HTR-8/SVneo (cell line): ENCODE measurements at regions not wholly inside any gene's neighbourhood (a gene's known extent, or its start where the extent isn't known, plus 50 kb on each side); places are given as distances from the start of the nearest gene placed in this dataset.
"Not testable (repeated sequence)": the region's sequence is repeated elsewhere in the genome, so short reads cannot be mapped to it uniquely, and the experiment has no call there.

Experiments
- DNase-seq: peaks from one replicate; pipeline ENCODE4 v3.0.0; 2011; ENCODE audit warnings: low spot score, mixed read lengths; ENCODE audit not compliant: insufficient read length
- FAIRE-seq: peaks from 2 replicates; lab custom pipeline; 2011; peaks lifted over from hg19 to GRCh38; lab: Jason Lieb, UNC

DNA sequence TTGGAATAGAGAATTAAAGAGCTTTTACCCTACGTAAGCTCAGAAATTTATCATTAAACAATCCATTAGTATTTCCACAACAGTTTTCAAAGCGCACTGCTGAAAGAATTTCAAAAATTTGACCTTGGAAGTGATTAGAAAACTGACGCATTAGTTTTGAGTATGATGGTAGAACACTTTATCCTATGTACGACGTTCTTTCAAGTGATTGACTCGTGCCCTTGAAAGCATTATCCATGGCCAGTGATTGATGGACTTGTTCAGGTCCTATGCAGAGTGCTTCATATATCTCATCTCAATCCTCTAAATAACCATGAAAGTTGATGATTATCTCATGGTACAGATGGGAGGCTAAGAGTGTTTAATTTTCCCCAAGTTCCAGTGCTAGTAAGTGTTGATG lies 697.2 kb downstream of the USP25 start:
- no peak for DNase-seq

DNA sequence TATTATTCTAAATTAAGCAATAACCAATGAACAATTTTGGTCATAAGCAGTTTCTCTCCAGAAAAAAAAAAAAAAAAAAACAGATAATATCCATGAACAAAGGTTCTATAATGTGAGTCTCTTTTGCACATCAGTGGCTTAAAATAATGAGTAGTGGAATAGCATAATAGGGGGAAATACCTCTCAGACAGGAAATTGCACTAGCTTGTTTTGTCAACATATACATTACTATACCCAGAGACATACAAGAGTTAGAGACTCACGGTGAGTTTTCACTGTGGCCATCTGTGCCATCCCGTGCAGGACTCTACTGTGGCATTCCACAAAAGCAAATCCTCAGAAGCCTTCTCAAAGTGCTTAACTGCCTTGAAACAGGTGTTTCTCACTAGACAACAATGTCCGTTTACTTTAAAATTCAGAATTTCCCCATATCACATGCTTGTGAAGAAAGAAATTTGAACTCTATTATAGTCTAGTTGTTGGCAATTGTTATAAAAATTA lies 697.9 kb downstream of the USP25 start:
- no peak for DNase-seq
- no peak for FAIRE-seq

More for the DNA sequence above, 697.2 kb downstream of the USP25 start:
- FAIRE-seq, result no peak

DNA sequence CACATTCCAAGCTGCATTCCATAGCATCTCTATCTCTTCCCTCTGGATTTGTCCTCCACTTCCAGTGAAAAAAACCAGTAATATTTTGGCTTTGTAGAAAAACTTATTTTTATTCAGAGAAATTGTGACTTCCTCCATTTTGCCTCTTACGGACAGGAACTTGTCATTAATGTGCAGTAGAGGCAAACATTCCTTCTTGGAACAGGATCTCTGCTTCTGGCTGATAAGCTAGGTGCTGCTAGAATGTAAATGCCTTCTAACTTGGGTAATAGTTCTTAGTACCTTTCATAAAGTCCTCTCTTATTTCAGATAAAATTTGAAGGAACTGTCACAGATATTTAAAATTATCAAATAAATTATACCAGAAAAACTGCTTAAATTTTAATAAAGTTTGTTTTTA lies 707.8 kb downstream of the USP25 start:
- DNase-seq (no peak), FAIRE-seq (no peak)

DNA sequence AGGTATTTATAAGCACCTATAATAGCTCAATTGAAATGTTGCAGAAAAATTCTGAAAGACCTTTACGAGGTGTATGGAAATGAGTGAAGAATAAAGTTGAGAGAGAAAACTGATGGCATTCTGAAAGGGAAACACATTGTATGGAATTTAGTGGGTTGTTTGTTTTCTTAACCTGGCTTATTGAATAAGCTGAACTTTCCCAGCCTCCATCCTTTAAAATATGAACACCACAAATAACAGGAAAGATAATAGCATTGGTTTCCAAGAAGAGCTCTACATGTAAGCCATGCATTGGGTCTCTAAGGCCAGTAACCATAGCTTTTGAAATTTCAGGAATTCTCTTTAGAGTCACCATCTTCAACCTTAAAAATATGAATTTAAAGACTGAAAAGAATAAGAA lies 709.0 kb downstream of the USP25 start:
- DNase-seq (no peak), FAIRE-seq (no peak)

DNA sequence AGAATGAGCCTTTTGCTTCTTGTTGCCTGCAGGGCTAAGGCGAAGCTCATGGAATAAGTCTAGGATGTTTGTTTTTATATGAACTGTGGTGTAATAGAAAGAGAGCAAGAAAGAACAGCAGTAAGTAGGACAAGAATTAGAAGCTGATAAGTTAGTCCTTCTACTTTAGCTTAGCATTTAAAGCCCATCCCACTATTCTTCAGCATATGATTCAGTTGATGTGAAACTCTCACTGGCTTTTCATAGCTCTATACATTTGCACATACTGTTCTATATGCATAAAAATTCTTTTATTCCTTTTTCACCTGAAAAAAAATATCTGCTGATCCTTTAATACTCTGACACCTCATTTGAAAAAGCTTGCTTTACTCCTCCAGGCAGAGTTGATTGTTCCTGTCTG lies 712.0 kb downstream of the USP25 start:
- FAIRE-seq, result no peak
- DNase-seq, result no peak

DNA sequence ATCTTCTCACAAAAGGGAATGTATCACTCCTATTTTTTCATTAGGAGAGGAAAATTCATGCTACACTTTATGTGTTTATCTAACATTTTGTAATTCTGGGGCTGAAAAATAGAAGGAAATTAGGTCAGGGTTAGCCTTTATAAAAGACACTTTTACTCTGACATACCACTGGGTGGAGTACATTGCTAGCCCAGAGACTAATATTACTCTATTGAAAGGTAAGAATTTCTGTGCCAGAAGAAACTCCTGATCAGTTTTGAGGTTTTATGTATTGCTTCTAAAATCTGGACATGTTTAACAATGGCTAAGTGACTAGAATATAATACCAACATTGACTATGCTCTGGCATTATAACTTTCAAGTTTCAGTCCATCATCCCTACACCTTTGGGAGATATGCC lies 724.6 kb downstream of the USP25 start:
- DNase-seq (peak; percentile 2), FAIRE-seq (no peak)

DNA sequence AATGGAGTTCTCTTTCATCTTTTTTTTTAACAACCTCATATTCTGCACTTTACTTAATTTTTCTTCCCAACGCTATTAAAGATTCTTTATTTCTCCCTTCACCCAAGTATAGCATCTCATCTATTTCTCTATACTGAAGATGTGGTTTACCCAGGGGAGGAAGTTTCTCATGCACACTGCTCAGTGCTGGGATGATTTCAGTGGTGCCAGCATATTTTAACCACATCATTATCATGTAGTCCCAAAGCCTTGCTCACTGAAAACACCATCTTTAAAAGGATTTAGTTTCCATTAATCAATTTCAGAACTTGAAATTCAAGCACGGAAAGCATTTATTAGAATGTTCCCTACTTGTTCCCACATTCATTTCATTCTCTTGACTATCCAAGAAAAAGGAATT lies 725.7 kb downstream of the USP25 start:
- FAIRE-seq (no peak), DNase-seq (no peak)

DNA sequence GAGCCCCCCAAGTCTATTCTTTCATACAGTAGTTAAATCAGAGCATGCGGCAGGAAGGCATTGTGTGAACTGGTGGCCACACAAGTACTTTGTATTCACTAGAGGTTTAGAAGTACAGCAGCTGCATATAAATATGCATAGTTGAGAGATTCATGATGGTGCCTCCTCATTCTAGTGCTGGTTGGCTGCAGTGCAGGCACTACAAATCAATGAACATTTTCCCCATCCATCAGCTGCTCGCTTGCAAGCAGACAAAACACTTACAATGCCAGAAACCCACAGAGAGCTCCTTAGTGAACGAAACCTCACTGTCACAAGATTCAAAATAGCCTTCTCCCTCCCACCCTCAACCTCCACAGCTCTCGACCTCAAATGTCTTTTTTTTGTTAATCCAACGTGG lies 726.2 kb downstream of the USP25 start:
- DNase-seq (no peak), FAIRE-seq (no peak)

DNA sequence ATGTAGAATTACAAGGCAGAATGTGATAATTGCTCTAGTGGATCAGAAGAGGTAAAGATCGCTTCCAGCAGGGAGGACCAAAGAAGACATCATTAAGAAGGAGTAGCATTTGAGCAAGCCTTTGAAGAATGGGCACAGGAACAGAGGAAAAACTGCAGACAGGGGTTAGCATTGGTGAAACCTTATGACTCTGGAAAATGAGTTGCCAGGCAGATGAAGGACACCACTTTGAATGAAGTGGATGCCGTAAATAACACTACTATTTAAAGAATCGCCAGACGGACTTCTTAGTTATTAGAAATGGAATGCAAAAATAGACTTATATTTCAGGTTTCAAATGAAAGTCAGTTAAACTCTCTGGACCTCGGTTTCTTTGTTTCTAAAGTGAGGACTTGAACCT lies 727.7 kb downstream of the USP25 start:
- no peak for FAIRE-seq
- DNase-seq, result no peak

DNA sequence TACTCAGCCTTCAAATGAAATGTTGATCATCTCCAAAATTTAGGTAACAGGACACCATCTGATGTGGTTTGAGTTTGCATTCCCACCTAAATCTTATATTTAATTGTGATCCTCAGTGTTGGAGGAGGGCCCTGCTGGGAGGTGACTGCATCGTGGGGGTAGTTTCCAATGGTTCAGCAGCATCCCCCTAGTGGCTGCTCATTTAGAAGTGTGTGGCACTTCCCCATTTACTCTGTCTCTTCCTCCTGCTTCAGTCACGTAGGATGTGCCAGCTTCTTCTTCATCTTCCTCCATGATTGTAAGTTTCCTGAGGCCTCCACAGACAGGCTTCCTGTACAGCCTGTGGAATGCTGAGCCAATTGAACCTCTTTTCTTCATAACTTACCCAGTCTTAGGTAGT lies 731.2 kb downstream of the USP25 start:
- no peak for DNase-seq
- FAIRE-seq, result no peak

DNA sequence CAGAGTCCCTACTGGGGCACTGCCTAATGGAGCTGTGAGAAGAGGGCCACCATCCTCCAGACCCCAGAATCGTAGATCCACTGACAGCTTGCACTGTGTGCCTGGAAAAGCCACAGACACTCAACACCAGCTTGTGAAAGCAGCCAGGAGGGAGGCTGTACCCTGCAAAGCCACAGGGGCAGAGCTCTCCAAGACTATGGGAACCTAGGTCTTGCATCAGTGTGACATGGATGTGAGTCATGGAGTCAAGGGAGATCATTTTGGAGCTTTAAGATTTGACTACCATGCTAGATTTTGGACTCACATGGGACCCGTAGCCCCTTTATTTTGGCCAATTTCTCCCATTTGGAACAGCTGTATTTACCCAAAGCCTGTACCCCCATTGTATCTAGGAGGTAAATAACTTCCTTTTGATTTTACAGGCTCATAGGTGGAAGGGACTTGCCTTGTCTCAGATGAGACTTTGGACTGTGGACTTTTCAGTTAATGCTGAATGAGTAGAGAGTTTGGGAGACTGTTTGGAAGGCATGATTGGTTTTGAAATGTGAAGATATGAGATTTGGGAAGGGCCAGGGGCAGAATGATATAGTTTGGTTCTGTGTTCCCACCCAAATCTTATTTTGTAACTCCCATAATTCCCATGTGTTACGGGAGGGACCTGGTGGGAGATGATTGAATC lies 734.6 kb downstream of the USP25 start:
- not testable (repeated sequence) for FAIRE-seq, DNase-seq

DNA sequence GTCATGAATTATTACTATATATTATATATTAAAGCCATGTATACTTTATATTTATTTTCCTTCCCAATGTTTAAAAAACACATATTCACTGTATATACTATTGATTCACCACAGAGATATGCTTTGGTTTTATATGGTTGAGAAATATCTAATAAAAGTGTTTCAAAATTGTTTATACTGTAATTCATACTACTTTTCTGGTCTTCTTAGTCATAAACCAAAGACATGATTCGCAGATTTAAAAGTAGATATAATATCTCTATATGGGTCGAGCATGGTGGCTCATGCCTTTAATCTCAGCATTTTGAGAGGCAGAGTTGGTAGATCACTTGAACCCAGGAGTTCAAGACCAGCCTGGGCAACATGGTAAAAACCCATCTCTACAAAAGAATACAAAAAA lies 738.4 kb downstream of the USP25 start:
- FAIRE-seq, result no peak
- DNase-seq, result no peak

DNA sequence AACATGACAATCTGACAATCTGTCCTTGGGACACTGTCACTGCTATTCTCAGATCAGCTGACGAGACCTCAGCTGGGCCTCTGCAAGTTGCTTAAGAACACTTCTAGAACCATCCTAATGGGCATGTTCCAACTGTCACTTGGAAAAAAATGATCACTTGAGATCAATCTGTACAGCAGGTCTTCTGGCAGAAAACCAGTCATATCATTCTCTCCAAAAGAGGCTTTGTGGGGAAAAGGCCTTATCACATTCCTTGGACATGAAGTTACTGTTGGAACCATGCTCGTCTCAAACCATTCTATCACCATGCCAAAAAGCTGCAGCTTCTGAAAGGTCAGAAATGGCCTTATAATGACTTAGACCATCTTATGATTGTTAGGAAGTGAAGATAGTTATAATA lies 744.2 kb downstream of the USP25 start:
- no peak for DNase-seq
- no peak for FAIRE-seq

DNA sequence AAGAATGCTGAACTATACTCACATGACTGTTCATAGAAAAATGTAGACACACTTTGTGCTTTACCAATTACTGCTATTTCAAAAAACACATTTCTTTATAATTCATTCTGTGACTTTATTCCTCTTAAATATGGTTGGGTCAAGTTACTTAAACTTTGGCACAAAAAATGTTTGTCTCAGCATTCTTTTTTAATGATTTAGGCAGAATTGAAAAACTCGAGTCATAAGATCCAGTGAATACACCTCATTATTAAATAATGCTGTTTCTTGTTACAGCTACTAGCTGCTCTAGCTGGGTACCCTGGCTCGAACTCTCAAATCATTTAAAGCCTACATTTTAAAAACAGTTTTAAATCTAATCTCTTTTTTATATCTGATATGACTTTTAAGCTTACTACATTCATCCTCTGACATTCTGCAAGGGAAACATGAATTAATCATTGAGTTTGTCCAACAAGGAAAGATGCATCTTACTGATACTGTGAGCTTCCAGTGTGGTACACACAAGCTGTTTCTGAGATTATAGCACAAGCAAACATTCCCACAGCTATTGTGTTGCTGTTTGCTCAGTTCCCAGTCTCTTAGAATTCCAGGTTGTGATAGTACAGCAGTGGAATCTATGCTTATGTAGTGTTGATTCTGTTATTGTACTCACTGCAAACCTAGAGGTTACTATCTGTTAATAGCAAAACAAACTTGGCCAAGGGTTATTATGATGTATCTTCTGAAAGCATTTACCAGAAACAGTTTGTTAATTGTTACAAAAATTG lies 746.5 kb downstream of the USP25 start:
- DNase-seq (no peak), FAIRE-seq (no peak)

DNA sequence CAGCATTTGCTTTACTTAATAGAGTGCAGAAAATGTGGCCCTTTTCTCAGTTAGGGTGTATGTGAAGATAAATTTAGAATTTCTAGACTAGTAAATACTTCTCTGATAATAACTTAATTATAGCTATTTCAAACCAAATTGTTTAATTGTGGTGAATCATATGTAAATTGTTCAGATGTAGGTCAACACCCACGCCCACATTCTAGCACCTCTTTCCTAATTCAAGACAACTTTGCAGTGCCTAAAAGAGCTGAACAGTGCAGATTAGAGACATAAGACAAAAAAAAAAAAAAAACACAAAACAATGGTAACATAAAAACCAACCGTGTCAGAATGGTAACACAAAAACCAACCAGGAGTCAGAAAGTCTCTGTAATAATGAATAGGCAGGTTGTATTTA lies 758.3 kb downstream of the USP25 start:
- DNase-seq (no peak), FAIRE-seq (no peak)

DNA sequence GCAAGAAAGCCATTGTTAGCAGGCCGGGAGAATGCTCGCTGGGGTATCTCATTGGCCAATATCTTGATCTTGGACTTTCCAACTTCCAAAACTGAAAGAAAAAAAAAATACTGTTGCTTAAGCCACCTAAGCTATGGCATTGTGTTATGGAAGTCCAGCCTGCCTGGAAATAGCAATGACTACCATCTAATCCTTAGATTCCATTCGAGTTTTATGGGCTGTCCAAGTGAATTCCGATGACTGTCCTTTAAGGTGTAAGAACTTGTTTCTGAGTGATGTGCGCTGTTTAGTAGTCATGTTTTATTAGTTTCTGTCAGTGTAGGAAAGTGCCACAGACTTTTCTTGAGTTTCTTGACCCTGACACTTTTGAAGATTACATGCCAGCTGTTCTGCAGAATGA lies 762.6 kb downstream of the USP25 start:
- no peak for FAIRE-seq
- DNase-seq, result no peak

DNA sequence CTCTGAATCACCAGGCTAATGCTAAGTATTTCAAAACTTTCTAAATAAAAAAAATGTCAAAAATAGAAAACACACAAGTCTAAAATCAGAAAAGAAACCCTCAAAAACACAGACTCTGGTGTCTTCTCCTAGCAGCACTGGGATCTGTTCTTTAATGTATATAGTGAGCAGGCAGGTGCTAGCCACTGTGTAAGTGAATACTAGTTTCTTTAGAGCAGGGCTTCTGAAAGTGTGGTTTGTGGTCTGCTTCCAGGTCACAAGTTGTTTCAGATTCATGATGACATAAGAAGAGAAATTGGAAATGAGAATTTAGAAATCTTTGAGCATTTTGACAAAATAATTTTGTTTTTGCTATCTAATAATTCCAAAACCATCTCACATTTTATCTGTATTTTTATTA lies 763.1 kb downstream of the USP25 start:
- no peak for DNase-seq
- FAIRE-seq, result no peak

DNA sequence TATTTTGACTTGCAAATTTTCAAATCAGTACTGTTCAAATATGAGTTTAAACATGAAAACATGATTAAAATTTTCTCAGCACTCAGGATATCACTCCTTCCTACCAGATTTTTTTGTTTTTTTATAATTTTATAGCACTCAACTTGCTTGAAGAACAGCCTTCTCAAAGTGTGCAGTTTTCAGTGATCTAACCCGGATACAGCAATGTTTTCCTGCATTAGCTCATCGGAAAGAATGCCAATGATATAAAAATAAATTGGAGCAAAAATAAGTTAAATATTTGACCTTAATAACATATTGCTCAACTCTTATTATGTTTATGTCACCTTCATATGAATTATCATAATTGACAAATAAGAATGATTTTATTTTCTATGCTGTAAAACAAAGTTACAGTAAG lies 766.8 kb downstream of the USP25 start:
- DNase-seq (no peak), FAIRE-seq (no peak)

DNA sequence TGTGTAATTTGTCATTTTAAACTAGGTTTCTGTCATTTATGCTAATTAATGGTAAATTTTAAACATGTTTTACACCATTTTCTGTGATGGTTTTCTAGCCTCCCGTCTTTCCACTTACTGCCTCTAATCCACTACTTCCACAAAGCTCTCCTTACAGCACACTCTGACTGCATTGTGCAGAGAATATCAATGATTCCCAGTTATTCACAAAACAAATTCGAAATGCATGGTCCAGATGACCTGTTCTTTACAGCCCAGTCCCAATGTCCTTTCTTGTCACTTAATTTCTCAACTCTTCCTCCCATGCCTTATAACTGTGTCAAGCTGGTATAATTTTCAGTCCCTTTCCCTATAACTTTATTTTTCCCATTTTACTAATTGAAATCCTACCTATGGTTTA lies 770.5 kb downstream of the USP25 start:
- FAIRE-seq (no peak), DNase-seq (no peak)

DNA sequence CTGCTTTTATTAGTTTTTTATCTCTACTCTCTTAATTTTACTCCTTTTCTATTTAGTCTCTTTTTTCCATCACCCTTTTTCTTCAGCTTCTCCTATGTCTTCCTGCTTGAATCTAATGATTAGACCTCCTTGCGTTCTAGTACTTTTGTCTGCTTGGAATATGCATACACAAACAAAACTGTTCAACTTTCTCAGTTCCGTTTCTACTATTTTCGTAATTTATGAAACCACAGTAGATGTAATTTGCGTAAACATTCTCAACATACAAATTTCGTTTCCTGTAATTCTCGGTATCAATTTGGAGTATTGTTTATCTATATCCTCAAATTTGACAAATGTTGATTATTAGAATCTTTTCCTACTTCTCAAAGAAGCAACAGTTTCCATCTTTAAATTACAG lies 772.5 kb downstream of the USP25 start:
- DNase-seq, result no peak

DNA sequence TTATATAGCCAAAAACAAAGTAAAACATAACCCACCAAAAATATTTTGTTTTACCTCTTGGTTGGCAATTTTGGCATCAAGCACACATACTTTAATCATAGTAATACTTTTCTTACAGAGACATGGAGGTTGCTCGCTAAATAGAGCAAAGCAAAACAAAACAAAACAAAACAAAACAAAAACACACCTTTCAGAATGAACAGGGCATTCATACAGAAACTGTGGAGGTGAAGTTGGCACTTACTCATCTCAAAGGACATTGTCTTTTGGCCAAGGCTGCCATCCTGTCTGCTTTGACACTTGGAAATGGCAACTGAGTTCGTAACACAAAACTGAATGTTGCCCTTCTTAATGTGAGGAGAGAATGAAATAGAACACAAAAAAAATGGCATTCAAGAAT lies 773.1 kb downstream of the USP25 start:
- no peak for FAIRE-seq
- DNase-seq, result no peak

More for the DNA sequence above, 772.5 kb downstream of the USP25 start:
- no peak for FAIRE-seq

DNA sequence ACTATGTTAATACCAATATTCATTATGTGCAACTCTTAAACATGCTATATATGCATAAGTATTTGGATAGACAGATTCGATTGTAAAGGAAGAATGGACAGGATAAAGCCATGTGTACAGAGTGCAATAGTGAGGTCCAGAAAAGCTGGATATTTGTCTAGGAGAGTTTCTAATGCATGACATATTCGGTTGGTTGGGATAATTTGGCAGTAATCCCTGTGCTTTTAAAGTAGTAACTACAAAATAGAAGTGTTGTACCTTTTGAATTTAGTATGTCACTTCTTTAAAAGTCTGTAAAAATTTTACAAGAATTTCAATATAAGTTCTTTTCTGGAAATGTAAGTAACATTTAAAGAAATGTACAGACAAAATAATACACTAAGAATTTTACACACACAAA lies 774.5 kb downstream of the USP25 start:
- DNase-seq (no peak), FAIRE-seq (no peak)
